NCI-H1436 treated with DMSO at 0.1 percent for 48 hours (cell line): ENCODE measurements at regions not wholly inside any gene's neighbourhood (a gene's known extent, or its start where the extent isn't known, plus 50 kb on each side); places are given as distances from the start of the nearest gene placed in this dataset.

Experiments
- DNase-seq: peaks from one replicate; lab custom pipeline; 2025; lab: John Stamatoyannopoulos, UW

DNA sequence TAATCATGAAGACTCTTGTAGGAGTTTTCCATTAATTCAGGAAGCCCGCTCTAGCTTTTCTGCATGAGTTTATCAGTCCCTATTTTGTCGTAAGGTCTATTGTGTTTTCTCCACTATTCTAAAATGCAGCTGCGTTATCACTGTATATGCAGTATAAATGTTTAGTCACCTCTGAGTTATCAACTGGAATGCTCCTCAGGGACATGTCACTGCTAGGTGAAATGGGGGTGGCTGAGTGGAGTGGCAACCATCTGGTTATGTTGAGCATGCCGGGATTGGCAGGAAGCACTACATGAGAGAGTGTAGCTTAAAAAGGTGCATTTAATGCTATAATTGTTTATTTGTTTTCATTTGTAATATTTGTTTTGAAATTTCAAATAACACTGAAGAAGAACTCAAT lies 285.2 kb upstream of the ELAC2 start:
- DNase-seq: no peak

DNA sequence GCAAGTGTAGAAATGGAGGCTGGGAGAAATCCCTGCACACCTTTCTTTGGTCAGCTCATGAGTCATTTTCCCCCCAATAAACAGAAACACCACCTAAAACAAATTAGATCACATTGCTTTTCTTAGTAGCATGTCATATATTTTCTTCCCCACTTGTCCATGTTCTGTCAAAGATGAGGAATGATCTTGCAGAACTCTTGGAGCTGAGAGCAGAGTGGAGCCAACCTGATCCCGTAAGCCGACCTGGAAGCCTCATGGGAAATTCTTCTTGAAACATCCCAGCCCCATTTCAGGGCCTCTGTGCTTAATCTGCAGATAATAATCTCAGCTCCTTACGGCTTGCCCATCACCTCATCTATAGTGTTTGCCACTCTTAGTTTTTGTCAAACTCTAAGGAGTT lies 284.6 kb upstream of the ELAC2 start:
- DNase-seq: no peak

DNA sequence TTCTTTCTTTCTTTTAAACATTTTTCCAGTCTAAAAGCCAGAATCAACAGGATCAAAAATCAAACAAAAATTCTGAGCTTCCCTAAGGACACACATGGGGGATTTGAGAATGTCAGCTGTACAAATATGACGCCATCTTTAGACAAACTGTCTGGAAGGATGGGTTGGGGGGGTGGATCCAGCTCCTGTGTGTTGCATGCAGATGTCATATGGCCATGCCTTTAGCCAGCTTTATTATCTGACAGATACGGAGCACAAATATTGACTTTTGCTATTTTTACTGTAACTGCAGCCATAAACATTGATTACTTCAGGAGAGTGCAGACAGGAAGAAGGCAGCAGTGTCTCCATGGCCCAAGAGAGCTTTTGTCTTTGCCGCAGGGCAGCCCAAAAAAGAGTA lies 279.4 kb upstream of the ELAC2 start:
- DNase-seq: no peak

DNA sequence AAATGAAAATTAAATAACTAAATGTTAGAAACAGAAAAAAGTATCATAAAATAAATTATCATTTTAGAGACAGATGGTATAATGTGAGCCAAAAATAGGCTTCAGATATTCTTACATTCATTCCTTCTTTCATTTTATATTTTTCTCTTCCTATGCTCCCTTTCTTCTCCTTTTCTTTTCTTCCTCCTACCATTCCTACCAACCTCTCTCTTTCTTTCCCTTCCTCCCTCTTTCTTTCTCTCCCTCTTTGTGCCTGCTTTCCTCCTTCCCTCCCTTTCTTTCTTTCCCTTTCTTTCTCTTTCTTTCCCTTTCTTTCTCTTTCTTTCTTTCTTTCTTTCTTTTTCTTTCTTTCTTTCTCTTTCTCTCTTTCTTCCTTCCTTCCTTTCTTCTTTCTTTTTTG lies 275.6 kb upstream of the ELAC2 start:
- DNase-seq: no peak

DNA sequence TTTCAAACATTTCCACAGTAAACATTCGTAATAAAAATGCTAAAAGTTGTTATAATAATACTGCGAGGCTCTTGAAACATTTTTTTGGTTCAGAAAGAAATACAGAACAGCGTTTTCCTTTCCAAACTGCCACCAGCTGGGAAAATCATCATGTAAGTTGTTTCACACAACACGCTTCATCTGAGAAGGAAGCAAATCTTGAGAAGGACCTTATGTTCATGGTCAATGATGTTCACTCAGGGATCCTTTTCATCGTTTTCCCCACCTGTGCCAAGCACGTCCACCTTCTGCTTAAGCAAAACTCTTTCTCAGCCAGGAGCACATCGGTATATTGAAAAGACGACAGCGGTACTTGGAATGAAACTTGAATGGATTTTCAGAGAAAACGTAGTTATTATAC lies 274.5 kb upstream of the ELAC2 start:
- DNase-seq: no peak

DNA sequence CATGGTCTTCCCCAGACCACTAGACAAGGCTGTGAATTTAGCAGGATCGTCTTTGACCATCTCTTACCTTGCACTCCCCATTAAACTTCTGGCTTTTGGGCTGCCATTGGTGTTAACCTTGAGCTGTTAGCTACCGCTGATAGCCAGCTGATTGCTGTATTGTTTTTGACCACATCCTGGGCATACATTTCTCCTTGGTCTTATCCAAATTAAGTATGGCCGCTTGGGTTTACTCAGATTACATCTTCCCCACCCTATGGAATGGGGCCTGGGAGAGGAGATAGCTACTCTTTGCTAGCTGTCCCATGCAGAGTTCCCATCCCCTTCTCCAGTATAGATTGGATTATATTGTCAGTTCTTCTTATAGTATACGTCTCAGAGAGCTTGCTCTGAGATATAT lies 270.4 kb upstream of the ELAC2 start:
- DNase-seq: no peak

DNA sequence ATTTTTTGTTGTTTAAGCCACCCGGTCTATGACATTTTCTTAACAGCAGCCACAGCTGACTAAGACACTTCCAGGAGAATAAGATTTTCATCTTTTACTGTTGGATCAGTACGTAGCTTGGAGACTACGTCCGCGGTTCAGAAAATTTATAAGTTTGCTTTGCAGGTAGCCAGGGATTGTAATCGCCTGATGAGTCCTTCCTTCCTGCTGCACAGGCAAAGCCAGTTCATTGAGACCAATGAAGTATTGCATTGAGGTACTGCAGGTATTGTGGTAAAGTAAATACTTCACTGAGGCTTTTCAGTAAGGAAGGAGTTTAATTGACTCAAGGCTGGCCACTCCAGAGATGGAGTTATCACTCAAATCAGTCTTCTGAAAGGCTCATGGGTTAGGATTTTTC lies 269.4 kb upstream of the ELAC2 start:
- DNase-seq: no peak

DNA sequence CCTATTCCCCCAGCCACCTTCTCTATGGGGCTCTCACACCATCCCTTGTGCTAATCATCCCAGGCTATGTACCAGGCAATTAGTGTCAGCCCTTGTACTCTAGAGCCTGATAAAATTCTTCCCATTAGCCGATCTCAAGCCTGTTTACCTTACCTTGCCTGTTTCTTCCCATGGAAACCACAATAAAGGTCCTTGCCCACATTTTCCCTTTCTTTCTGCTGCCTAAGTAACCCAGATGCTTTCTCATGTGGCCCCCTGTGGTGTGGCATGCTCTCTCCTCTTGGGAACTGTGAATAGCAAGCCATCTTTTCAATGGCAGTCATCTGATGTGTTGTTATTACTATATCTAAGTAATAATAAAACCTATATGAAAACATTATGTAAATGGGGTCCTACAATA lies 265.8 kb upstream of the ELAC2 start:
- DNase-seq: no peak

DNA sequence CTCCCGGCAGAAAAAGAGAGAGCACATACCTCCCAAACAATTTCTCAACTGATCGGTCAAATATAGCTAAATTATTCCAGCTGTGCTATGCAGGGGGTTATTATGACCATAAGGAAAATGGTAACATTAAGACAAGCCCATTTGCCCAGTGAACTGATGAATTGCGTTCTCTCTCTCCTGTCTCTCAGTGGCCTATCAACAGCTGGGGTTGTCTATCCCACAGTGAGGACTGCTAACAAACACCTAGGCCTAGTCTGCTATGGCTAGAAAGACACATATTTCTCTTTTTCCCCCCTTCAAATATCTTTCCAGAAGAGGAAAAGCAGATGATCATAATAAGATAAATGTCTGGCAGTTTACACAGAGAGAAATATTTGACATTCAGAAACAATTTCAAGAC lies 263.8 kb upstream of the ELAC2 start:
- no peak for DNase-seq

DNA sequence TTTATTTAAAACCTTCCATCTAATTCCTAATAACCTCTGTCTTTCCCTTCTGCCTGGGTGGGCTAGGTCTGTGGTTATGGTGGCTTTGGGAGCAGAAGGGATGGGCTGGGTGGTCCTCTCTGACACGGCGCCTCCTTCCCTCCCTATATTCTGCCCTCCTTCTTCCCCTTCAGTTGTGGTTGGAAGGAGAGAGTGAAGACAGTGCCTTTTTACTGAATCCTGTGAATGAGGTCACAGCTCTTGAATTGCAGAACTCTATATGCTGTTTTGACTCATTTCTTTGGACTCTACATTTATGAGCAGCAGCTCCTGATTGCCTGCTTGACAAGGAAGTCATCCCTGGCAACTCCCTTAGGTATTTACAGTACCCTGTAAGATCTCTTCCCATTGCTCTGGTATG lies 256.0 kb upstream of the ELAC2 start:
- DNase-seq: no peak

DNA sequence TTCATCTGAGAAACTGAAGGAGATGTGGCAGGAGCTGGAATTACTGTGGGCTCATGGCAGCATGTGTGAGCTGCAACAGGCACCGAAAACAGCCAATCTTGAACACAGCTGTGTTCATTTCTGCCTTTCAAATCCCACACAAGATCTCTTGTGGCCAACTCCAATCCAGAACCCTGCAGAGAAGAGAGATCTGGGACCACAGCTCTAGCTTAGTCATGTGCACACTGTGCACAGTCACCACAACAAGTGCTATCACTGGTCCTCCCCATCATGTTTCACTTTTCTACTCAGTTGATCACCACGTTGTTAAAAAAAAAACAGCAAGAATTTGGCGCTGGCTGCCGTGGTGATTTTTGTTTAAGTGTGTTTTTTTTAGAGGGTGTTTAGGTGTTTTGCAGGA lies 254.5 kb upstream of the ELAC2 start:
- DNase-seq: no peak

DNA sequence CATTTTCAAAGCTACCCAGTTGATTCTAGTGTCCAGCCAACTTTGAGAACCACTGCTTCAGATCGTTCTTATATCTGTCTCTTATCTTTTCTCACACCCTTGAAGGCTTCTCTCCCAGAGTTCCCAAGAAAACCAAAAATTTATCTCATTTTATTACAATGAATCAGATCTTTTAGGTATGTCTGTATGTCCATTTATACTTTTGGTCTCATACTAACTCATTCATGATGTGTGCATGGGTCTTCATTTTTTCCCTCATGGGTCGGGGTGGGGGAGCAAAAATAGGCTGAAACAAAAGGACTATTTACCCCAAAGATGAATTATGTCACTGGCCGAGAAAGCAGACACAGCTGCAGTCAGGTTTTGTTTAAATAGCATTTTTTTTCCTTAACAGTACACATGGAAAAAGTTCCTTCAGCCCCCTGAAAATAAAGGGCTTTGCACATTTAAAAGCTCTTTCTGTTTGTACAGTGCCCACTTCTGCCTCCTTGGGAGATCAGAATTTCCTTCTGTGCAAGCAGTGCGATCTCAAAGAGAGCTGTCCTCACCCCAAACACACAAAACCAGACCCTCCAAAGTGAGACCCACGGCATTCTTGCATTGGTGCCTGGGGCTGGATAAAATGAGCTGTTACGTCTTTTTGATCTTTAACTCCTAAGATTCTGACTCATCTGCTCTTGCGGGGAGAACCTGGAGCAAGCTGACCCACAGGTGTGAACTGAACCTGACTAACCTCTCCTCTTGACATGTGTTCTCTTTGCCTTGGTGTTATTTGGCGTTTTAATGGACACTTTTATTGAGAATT lies 251.2 kb upstream of the ELAC2 start:
- DNase-seq: no peak

DNA sequence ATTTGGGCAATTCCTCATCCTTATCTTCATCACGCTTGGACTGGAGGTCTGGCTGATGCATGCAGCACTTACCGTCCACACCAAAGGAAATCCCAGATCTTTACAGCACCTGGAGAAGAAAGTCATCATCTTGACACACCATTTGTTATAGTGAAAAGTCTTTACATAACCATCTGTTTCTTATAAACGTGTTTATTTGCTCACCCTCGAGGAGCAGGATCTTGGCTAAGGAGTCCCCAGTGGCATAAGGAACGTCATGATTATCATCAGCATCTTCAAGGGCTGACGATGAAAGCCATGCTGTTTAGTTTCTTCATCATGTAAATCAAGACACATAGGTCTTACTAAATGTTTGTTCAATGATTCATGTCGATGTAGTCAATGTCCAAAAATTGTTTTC lies 248.8 kb upstream of the ELAC2 start:
- DNase-seq: no peak

DNA sequence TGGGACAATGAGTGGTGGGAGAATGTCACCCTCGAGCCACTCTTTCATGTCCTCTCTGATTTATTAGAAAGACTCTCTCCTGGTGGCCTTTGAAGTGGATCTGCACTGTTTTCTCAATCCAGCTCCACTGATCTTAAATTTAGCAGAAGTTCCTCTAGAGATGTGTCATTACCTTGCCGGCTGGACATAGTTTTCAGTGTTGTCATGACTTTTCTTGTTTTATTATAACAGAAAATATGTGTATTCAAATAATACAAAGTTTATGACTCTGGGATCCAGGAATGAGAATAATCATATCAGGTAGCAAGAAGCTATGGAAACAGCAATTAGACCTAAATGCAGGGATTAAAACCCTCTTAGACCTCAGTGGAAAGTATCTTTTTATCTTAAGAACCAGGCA lies 247.5 kb upstream of the ELAC2 start:
- DNase-seq: no peak

DNA sequence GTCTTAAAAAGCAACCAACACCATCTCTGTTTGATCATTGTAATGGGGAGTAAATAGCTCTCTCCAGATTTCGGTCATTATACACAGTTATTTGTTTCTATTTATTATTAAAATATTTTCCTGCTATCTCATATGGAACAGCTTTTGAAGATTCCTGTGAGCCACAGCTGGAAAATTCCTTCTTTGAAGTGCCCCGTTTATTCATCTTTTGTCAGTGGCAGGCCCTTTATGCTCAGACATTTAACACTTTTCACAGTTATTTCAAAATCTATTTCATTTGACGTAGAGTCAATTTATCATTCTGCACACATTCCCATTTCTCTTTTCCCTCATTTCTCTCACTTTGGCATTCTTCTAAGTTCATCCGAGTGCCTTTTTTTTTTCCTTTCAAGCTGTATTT lies 245.9 kb upstream of the ELAC2 start:
- DNase-seq: no peak

DNA sequence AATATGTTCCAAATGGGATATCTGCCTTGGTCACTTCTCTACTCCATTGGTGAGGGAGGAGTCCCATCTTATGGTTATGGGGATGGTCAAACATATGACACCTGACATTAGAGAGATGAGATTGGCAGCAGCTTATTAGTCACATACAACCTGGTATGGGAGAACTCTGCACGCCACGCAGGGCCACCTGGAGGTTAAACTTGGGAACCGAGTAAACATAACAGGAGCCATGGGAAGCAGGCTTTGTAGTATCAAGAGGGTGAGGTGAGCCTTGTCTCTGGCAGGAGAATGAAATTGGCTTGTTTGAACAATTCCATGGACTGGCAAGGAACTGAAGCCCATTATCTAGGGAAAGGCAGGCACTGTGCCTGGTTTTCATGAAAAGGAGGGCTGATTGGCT lies 238.7 kb upstream of the ELAC2 start:
- no peak for DNase-seq

DNA sequence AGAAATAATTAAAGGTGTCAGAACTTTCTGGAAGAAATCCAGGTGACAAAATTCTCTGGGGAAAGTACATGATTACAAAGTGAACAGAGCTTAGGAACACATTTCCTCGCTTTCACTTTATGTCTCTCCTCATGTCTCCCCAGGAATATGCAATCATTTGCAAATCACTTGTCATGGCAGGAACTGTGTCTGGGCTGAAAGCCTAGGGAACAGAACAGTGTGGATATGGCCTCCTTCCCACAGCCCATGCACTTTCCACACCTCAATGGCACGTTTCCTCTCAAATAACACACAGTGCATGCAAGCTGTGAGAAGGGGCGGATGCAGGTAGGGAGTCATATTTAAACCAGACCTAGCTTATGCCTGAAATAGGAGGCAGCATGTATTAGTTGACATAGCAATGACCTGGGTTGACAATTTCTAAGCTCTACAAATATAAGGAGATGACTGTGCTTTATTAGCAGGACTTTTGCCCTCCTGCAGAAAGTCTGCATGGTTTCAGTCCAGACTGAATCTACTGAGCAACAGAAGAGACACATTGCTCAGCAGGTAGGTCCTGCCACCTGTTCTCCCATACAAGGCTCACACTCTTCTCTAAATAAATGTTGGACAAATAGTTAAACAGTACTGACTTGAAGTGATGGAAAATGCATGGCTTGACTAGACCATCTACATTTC lies 236.0 kb upstream of the ELAC2 start:
- DNase-seq: no peak

DNA sequence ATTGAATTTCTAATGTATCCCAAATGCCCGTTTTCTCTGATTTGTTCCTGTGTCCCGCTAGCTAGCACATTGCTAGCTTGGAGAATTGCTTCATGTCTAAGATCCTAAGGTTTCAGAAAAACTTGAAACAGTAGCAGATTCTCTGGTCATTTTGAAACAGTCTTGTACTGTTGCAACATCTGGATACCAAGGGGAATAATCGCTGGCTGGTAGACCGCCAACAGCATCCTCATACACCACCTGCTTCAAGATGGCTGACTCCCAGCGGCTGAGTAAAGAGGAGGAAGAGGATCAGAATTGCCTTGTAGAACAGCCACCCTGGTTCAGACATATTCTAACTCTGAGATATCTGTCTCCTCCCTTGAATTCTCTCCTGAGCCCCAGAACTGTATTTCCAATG lies 226.7 kb upstream of the ELAC2 start:
- no peak for DNase-seq

DNA sequence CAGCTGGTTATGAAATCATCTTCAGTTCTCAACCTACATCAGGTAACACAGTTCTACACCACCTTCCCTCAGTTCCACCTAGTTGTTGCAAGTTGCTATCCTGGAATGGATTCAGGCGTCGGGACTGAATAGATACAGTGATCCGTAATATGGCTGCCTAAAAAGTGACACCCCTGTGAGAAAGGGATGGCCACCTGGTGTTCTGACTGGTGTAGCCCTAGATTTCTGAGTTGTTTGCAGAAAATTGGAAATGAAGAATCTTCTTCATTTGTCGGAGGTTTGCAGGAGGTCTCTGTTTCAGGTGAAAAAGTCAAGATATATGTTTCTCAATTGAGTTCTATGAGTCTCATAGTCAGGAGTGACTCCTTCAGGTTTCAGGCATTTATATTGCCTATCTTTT lies 225.8 kb upstream of the ELAC2 start:
- DNase-seq: no peak

DNA sequence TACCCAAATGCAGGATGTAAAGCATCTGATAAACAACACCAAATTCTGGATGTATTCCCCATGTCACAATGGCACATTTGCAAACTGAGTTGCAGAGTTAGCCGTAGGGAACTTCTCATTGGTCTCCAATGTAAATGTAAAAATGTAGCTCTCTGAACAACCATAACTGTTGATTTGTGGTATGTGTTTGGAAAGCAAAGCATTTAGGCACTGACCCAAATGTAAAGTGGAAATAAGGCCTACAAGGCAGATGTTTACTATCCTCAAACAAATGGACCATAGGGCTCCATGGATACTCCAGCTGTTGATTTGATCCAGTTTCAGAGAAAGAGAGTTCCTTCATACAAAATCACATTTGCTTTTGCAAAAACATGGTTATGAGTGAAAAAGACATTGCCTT lies 223.0 kb upstream of the ELAC2 start:
- no peak for DNase-seq

DNA sequence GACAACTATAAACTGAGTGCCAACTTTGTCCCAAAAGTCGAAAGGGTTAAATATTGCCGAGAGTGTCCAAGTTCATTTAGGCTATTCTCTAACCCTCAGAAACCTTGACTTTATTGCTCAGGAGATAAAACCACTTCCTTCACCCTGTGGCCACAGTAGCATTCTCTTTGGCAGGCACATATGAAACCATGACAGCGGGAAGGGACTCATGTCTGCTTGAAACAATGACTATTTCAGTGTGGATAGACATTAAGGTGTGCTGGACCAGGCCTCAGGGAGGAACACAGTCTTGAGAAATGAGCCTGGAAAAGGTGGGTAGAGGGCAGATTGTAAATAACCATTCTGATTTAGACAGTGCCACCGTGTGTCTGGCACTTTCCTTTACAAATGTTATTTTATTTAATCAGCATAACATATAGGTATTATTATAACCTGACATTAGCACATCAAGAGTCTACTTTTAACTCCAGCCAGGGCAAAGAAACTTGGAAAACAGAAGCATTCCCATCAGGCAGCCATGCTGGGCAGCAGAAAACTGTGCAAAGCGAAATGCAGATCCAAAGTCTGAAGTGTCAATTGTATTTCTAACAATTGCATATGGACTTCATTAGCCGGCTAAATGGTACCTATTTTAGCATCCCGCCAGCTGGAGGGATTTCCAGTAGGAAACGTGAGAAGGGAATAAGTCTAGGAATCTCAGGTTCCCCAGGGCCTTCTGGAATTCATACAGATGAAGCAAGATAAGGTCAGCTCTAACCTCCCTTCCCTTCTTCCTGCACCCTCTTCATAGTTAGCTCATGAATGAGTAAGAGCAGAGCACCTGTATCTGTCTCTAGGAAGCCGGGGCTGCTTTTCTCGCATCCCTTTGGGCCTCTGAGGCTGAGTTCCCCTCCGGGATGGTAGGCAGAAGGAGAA lies 212.8 kb upstream of the ELAC2 start:
- no peak for DNase-seq

DNA sequence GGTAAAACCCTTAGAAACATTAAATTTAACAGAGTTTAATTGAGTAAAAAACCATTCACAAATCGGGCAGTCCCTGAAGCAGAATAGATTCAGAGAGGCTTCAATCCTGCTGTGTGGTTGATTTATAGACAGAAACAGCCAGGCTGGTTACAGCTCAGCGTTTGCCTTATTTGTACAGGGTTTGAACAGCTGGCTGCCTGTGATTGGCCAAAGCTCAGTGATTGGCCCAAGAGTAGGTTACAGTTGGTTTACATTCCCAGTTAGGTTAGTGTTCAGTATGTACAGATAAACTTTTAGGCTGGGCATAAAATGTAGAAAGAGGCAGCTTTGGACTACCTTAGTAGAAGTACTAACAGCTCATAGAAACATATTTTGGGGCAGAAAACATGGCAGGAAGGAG lies 210.4 kb upstream of the ELAC2 start:
- DNase-seq: no peak

DNA sequence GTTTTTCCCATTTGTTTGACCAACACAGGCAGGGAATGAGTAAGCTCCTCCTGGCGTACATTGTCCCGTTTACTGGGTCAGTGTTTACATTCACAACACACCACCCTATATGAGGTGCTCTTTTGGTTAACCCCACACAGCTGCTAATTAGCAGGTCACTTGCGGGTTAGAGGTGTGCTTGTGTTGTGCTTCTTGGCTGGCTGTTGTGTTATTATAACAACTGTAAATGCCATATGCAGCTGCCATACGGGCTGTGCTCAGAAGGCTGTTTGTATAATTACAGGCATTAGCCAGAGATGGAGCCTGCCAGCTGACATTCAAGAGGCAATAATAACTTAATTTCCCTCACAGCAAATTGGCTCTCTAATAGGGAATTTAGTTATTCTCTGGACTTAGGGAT lies 205.1 kb upstream of the ELAC2 start:
- peak; percentile 83 for DNase-seq
